AG04450 (cell line): ENCODE measurements at regions not wholly inside any gene's neighbourhood (a gene's known extent, or its start where the extent isn't known, plus 50 kb on each side); places are given as distances from the start of the nearest gene placed in this dataset.
A peak's percentile ranks its signal among the peaks of the same experiment; 100 is the strongest.

Source experiments
- CTCF ChIA-PET: fragments of 300-600, 350-600 bp; formaldehyde crosslinking; extraction: SDS; loops from one replicate; lab custom pipeline; 2022; ENCODE audit warnings: antibody characterized with exemption, inconsistent platforms; lab: Charles Lee
- POLR2A ChIA-PET: fragments of 350-600 bp; formaldehyde crosslinking; extraction: SDS; loops from one replicate; lab custom pipeline; 2021; ENCODE audit warnings: antibody characterized with exemption, inconsistent platforms; lab: Yijun Ruan, JAX
- DNase-seq: peaks from one replicate; pipeline ENCODE4 v3.0.0-alpha.2; 2011; ENCODE audit warnings: low read depth, low spot score
- H3K27ac ChIP-seq: one replicate; pipeline ENCODE4 v1.5.1; 2012; ENCODE audit warnings: low read depth, low read length, control low read depth
- H3K27me3 ChIP-seq: one replicate; pipeline ENCODE4 v1.6.0; 2012; ENCODE audit warnings: low read length; ENCODE audit not compliant: control insufficient read depth, insufficient read depth
- H3K4me3 ChIP-seq: 2 replicates; pipeline ENCODE4 v1.5.1; 2011; ENCODE audit warnings: mild to moderate bottlenecking, low read depth, low read length, control low read depth
- H3K9me3 ChIP-seq: 2 replicates; pipeline ENCODE4 v1.5.1; 2012; ENCODE audit warnings: low read length; ENCODE audit not compliant: control insufficient read depth, insufficient read depth
- TF ChIP-seq, protein P1 (sequence below): IDR thresholded peaks from 2 replicates; pipeline ENCODE4 v1.5.1; 2011; ENCODE audit warnings: low read depth, low read length, control low read depth, inconsistent platforms

DNA sequence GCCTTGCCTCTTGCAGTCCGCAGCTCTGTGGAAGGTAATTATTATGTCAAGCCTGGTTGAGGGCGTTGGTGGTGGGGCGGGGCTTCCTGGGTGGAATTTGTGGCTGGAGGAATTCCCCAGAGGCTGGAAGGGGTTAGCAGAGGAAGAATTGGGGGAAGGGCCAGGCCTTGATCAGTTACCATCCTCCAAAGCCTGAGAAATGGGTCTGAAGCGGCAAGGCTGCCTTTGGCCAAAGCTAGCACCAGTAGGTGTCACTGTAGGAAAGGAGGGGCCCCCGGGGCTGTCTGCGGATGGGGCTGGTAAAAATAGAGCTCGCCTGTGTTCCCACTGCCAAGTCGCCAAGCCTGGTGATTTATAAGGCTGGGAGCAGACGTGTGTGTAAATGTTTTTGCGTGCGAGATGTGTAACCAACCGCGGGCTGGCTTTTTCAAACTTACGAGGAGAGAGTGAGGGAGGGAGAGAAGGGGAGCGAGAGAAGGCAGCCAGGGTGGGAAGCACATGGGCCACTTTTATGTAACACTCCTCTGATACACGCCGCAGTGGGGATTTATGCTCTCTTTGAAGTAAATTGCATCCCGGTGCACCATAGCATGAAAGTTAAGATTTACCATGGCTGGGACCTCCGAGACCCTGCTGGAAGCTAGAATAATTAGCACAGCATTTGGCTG is 367.0 kb downstream of the BCOR start:
- ChIA-PET POLR2A (interaction anchor here (0.5 to 0.6 kb wide), 2 partner anchors 160 to 383 kb away, joined by 5 to 6 read pairs; no protein-coding TSS in a partner anchor), CTCF (interaction anchor here (0.5 to 1.3 kb wide), 6 partner anchors 29 to 680 kb away, joined by 3 to 4 read pairs (median 3); no protein-coding TSS in a partner anchor)
- Histone ChIP-seq H3K4me3 (no peak overlapping the region), H3K9me3 (no peaks in the 10 kb centered on the region), H3K27ac (no peak overlapping the region), H3K27me3 (no peaks in the 10 kb centered on the region)
- DNase-seq: peak; percentile 52
- TF ChIP-seq, protein P1, sequence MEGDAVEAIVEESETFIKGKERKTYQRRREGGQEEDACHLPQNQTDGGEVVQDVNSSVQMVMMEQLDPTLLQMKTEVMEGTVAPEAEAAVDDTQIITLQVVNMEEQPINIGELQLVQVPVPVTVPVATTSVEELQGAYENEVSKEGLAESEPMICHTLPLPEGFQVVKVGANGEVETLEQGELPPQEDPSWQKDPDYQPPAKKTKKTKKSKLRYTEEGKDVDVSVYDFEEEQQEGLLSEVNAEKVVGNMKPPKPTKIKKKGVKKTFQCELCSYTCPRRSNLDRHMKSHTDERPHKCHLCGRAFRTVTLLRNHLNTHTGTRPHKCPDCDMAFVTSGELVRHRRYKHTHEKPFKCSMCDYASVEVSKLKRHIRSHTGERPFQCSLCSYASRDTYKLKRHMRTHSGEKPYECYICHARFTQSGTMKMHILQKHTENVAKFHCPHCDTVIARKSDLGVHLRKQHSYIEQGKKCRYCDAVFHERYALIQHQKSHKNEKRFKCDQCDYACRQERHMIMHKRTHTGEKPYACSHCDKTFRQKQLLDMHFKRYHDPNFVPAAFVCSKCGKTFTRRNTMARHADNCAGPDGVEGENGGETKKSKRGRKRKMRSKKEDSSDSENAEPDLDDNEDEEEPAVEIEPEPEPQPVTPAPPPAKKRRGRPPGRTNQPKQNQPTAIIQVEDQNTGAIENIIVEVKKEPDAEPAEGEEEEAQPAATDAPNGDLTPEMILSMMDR: peak; percentile 67

DNA sequence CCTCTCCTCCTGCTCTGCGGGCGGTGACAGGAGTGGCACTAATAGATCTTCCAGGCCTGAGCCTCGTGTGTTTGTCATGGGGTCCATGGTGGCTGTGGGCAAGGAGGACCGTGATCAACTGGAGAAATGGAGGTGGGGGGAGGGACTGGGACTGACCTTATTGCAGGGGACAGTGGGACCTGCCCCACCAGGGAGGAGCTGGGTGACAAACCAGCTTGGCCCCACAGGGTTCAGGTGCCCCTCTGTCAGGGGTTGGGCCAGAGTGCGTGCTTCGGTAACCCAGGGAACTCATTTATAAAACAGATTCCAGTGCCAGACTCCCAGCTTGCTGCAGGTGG is 366.5 kb downstream of the BCOR start:
- Histone ChIP-seq H3K9me3 (no peaks in the 10 kb centered on the region), H3K4me3 (no peak overlapping the region), H3K27me3 (no peaks in the 10 kb centered on the region), H3K27ac (no peak overlapping the region)
- POLR2A ChIA-PET: interaction anchor here (0.6 kb wide), 1 partner anchor 159 kb away, joined by 6 read pairs; no protein-coding TSS in a partner anchor
- no peak for DNase-seq
- TF ChIP-seq, protein P1: no peak
- CTCF ChIA-PET: interaction anchor here (0.5 to 1.3 kb wide), 6 partner anchors 28 to 679 kb away, joined by 3 to 4 read pairs (median 3); no protein-coding TSS in a partner anchor

DNA sequence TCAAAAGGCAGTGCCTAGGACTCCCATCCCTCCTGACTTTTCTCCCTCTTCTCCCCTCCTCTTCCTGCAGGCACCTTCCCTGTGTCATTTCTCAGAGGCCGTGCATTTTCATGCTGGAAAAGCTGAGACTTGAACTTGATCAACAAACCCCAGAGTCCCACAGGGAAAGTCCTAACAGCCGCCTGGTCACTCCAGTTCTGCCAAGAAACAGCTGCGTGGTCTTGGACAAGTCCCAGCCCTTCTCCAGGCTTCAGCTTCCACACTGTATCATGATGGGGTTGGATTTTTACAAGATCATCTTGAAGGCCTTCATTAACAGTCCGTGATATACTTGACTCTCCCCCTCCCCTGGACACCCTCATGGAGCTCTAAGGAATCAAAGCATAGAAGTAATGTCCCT is 366.0 kb downstream of the BCOR start:
- CTCF ChIA-PET: no interaction called here
- POLR2A ChIA-PET: no interaction called here
- TF ChIP-seq, protein P1: no peak
- DNase-seq: no peak
- no peaks in the 10 kb centered on the region for H3K9me3 ChIP-seq
- H3K4me3 ChIP-seq: no peak overlapping the region
- no peaks in the 10 kb centered on the region for H3K27me3 ChIP-seq
- no peak overlapping the region for H3K27ac ChIP-seq

DNA sequence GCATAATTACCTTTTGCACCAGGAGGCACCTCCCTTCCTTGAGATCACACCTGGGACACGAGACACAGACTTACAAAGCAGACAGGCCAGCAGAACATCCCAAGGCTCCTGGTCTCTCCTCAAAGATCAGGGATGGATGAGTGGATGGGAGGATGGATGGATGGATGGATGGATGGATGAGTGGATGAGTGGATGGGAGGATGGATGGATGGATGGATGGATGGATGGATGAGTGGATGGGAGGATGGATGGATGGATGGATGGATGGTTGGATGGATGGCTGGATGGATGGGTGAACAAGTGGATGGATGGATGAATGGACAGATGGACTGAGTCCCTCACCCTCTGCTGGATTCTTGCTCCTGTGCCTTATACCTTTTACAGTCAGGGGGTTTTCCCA is 364.0 kb downstream of the BCOR start:
- H3K4me3 ChIP-seq: no peak overlapping the region
- POLR2A ChIA-PET: no interaction called here
- no peaks in the 10 kb centered on the region for H3K27me3 ChIP-seq
- DNase-seq: no peak
- no peaks in the 10 kb centered on the region for H3K9me3 ChIP-seq
- no peak overlapping the region for H3K27ac ChIP-seq
- TF ChIP-seq, protein P1: no peak
- CTCF ChIA-PET: no interaction called here

DNA sequence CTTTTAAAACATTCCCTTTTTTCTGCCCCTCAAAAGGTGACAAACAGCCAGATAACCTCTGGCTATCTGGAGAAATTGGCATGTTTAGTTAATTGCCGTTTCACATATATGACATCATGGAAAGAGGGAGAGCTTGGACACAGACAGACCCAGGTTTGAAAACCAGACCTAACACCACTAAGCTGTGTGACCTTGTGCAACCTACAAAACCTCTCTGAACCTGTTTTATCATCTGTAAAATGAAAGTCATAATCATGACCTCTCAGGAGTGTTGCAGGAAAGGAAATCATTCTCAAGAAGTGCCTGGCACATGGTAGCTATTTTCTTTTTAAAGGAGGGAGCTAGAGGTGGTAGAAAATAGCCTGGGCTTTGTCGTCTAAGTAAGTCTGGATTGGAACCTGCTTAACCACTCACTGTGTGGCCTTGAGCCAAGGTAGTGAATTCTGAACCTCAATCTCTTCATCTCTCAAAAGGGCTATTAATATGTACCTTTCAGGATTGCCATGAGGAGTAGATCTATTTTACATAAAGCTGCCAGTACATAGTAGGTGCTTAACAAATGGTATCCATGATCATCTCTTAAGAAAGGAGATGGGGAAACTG is 363.5 kb downstream of the BCOR start:
- ChIA-PET POLR2A (no interaction called here), CTCF (no interaction called here)
- H3K27ac ChIP-seq: no peak overlapping the region
- H3K9me3 ChIP-seq: no peaks in the 10 kb centered on the region
- no peaks in the 10 kb centered on the region for H3K27me3 ChIP-seq
- DNase-seq: no peak
- TF ChIP-seq, protein P1: no peak
- H3K4me3 ChIP-seq: no peak overlapping the region
